PC-3 (cell line): ENCODE measurements at regions not wholly inside any gene's neighbourhood (a gene's known extent, or its start where the extent isn't known, plus 50 kb on each side); places are given as distances from the start of the nearest gene placed in this dataset.

ENCODE experiments used
- EZH2 ChIP-seq: fragments of 300-600 bp; sonication (generic); IDR thresholded peaks from one replicate; pipeline ENCODE4 v1.6.1; 2017; ENCODE audit warnings: antibody characterized with exemption, mild to moderate bottlenecking, low read length; ENCODE audit not compliant: unreplicated experiment
- EZH2phosphoT487 ChIP-seq: fragments of 300-600 bp; sonication (generic); IDR thresholded peaks from 2 replicates; pipeline ENCODE4 v1.6.1; 2018; ENCODE audit warnings: mild to moderate bottlenecking, antibody characterized with exemption, low read length, borderline replicate concordance
- TF ChIP-seq, protein P1 (sequence below): fragments of 300-600 bp; sonication (generic); conservative IDR thresholded peaks from 2 replicates; pipeline ENCODE4 v1.5.1; 2017; ENCODE audit warnings: antibody characterized with exemption, low read depth, mild to moderate bottlenecking, low read length

DNA sequence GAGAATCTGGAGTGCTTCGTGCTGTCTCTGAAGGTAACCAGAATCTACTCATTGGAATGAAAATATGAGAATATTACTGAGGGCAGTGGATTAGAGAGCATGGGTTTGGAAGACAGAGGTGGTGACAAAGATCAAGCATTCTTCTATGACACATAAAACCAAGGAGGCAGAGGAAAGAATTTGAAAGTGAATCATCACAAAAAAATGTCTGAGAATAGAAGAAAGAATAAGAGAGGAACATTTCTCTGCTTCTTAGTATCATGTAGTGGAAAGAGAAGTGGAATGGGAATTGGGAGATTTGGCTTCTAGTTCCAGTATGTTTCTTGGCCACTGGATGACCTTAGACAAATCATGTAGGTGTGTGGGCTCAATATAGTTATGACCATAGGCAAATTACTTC, 474.0 kb downstream of the TFAP2B start:
- TF ChIP-seq, protein P1, sequence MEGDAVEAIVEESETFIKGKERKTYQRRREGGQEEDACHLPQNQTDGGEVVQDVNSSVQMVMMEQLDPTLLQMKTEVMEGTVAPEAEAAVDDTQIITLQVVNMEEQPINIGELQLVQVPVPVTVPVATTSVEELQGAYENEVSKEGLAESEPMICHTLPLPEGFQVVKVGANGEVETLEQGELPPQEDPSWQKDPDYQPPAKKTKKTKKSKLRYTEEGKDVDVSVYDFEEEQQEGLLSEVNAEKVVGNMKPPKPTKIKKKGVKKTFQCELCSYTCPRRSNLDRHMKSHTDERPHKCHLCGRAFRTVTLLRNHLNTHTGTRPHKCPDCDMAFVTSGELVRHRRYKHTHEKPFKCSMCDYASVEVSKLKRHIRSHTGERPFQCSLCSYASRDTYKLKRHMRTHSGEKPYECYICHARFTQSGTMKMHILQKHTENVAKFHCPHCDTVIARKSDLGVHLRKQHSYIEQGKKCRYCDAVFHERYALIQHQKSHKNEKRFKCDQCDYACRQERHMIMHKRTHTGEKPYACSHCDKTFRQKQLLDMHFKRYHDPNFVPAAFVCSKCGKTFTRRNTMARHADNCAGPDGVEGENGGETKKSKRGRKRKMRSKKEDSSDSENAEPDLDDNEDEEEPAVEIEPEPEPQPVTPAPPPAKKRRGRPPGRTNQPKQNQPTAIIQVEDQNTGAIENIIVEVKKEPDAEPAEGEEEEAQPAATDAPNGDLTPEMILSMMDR, result no peak
- no peak for TF ChIP-seq EZH2
- TF ChIP-seq EZH2phosphoT487, result no peak
